HG03135 (cell line): ENCODE measurements at regions not wholly inside any gene's neighbourhood (a gene's known extent, or its start where the extent isn't known, plus 50 kb on each side); places are given as distances from the start of the nearest gene placed in this dataset.
A peak's percentile ranks its signal among the peaks of the same experiment; 100 is the strongest.

Source experiments
- ATAC-seq: cut with Tn5 transposase; IDR thresholded peaks from one replicate; pipeline ENCODE4 v1.9.1; 2021; ENCODE audit warnings: mild to moderate bottlenecking, moderate library complexity; ENCODE audit not compliant: unreplicated experiment

- no peak for ATAC-seq
Observed at GRCh38 chr5:109917154-109917546, 227.4 kb downstream of the MAN2A1 start.

DNA sequence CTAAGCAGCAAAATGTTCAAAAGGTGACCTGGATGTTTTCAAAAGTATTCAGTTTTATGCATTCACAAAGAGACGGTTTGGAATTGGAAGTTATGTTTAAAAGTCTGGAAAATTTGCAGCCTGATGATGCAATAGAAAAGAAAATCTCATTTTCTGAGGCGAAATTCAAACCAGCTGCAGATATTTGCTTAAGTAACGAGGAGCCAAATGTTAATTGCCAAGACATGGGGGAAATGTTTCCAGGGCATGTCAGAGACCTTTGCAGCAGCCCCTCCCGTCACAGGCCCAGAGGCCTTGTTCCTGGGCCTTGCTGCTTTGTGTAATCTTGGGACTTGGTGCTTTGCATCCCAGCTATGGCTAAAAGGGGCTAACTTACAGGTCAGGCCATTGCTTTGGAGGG is 228.2 kb downstream of the MAN2A1 start:
- no peak for ATAC-seq

GRCh38 chr5:109920736-109921135 is 231.0 kb downstream of the MAN2A1 start:
- no peak for ATAC-seq

GRCh38 chr5:109921735-109922380 is 232.1 kb downstream of the MAN2A1 start:
- ATAC-seq = no peak

DNA sequence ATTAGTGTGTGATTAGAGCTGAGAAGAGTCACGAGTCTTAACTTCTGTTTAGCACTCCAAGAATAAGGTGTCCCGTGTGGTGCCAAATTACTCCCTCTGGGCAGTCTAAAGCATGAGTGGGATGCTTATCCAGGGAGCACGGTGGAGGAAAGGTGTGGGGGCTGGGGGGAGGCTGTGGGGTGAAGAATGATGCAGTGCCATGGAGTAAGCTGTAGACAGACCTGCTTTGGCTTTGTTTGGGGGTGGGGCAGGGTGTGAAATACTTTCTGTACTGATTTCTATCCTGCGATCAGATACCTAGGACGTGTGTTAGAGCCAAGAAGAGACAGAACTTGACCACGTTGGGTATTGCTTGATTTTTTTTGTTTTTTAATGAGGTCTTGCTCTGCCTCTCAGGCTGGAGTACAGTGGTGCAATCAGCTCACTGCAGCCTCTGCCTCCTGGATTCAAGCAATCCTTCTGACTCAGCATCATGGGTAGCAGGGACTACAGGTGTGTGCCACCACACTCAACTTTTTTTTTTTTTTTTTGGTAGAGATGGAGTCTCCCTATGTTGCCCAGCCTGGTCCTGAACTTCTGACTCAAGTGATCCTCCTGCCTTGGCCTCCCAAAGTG is 232.8 kb downstream of the MAN2A1 start:
- no peak for ATAC-seq

- no peak for ATAC-seq
Observed at GRCh38 chr5:109923205-109923604, 233.5 kb downstream of the MAN2A1 start.

DNA sequence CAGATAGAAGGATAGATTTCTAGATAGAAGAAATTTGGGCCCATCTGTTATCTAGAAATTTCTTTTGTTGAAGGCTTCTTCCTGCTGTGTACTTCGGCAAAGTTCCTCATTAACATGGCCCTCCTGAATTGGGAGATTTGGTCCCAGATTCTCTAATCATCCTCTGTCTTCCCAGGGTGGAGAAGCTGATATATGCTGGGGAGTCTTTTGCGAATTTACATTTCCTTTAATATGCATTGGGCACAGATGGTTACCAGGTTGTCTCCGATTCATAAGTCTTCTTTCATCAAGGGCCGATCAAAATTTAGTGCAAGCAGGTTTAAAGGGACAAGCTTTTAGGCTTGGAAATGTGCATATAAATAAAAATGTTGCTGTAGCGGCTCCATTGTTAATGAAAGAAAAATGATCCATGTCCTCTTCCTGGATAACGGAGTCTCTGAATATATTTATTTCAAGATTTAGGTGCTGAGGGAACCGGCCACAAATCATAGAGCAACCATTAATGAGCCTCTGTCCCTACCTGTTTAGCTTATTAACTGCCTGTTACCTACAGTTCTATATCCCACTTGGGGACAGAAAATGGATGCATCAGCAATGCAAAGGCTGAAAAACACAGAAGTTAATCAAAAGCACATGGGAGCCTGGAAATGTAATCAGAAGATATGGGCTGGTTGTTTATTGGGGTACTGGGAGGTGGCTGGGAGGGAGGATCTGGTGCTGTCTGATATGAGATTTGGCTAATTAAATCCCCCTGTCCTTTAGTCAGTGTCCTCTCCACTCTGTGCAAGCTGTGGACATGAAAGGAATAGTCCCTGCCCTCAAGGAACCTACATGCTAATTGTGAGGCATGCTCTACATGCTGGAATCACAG is 234.7 kb downstream of the MAN2A1 start:
- no peak for ATAC-seq

DNA sequence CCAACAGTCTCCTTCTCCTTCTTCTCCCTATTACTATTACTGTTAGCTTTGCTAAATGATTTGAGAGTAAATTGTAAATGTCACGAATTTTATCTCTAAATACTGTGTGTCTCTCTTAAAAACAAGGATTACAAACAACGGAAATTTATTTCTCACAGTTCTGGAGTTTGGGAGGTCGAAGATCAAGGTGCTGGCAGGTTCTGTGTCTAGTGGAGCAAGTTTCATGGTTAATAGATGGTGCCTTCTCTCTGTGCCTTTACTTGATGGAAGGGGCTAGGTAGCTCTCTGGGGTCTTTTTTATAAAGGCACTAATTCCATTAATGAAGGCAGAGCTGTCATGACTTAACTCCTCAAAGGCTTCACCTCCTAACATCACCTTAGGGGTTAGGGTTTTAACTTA is 237.9 kb downstream of the MAN2A1 start:
- ATAC-seq = no peak

DNA sequence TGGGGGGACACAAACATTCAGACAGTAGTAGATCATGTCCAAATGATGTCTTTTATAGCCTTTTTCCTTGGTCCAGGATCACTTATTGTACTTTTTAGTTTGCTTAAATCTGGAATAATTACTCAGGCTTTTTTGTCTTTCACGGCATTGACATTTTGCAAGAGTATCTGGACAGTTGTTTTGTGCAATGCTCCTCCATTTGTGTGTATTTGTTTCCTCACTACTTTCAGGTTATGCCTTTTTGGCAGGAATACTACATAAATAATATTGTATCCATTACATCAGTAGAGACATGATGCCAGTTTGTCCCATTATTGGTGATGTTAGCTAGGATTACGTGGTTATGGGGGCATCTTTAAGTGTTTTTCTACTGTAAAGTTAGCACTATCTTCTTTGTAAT is 238.3 kb downstream of the MAN2A1 start:
- no peak for ATAC-seq

GRCh38 chr5:109928811-109929210 is 239.1 kb downstream of the MAN2A1 start:
- no peak for ATAC-seq

GRCh38 chr5:109929376-109929775 is 239.6 kb downstream of the MAN2A1 start:
- ATAC-seq = no peak

- no peak for ATAC-seq
Observed at GRCh38 chr5:109929911-109930310, 240.2 kb downstream of the MAN2A1 start.

DNA sequence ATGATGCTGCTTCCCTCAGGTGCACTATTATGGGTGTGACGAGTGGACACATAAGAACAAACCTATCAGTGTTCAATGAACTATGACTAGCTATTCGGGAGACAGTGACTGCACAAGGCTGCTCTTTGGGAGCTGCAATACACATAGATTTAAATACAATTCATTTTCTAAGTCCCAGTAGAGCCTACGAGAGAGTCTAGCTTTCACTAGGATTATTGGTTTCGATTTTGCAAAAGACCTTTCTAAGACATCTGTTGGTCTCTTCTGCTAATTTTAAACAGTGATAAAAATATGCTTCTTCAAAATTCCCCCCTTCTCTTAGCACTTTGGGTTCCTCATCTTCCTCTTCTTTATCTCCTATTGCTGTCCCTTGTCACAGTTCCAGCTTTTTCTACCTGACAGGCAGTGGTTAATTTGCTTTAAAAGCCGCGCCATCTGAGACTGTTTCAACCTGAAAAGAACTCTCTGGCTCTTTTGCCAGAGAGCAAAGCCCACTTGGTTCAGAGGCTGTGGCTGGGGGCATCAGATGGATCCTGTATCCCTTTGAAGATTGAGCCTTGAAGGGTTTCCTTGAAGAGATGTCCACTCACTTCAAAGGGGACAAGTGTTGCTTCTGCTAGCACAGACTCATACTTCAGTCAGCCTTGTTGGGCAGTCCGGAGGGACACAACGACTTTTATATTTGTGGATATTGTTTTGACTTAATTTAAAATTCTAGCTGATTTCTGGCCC is 241.5 kb downstream of the MAN2A1 start:
- no peak for ATAC-seq

GRCh38 chr5:109935833-109936490 is 246.2 kb downstream of the MAN2A1 start:
- no peak for ATAC-seq

DNA sequence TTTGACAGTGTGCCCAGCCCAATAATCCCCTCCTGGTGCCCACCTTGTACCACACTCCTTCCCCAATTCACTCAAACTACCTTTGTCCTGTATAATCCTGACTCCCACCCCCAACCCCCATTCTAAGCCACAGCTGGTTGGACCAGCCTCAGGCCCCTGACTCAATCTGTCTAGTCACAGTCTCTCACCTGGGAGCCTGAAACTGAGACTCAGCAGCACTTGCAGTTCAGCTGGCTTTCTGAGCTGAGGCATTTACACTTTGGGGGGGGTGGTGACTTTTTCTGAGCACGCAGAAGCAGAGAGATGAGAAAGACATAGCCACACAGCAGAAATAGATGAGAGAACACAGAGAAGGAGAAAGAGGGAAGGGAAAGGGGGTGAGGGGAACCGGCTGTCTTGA is 247.3 kb downstream of the MAN2A1 start:
- peak; percentile 88 for ATAC-seq

GRCh38 chr5:109937951-109938350 is 248.2 kb downstream of the MAN2A1 start:
- ATAC-seq = no peak

GRCh38 chr5:109938453-109938852 is 248.7 kb downstream of the MAN2A1 start:
- ATAC-seq = no peak

- no peak for ATAC-seq
Observed at GRCh38 chr5:109939116-109939682, 249.5 kb downstream of the MAN2A1 start.

DNA sequence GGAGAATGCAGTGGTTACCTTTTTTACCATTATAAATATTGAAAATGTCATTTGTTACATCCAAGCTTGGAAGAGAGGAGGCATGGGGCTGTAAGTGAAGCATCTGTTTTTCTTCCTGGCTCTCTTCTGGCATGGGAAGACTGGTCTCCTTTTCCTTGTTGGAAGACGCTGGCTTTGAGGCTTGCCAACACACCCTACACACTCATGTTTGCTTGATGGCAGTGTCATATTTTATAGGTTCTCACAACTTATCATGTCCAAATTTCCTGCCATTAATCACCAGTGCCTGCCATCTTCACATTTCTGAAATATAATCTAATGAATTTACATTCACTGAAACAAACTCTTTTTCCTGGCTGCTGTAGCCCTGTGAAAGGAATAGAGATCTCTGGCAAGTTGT is 252.9 kb downstream of the MAN2A1 start:
- no peak for ATAC-seq

GRCh38 chr5:109943701-109944235 is 254.0 kb downstream of the MAN2A1 start:
- no peak for ATAC-seq
